Spinal cord (tissue), 9 donors: ENCODE measurements at regions not wholly inside any gene's neighbourhood (a gene's known extent, or its start where the extent isn't known, plus 50 kb on each side); places are given as distances from the start of the nearest gene placed in this dataset.
"Not testable (repeated sequence)": the region's sequence is repeated elsewhere in the genome, so short reads cannot be mapped to it uniquely, and the experiment has no call there.

ENCODE experiments used
- DNase-seq, 6 donors: peaks; one replicate each; pipeline versions ENCODE4 v3.0.0 to v3.0.0-alpha.2; 2013 to 2015; ENCODE audit warnings: low spot score in 6 of 6, low read depth in 4 of 6
- H3K27ac ChIP-seq: one replicate; pipeline ENCODE4 v1.5.1; 2013; ENCODE audit warnings: low read depth, low read length, control low read depth
- H3K27me3 ChIP-seq: one replicate; pipeline ENCODE4 v1.6.1; 2013; ENCODE audit warnings: low read length; ENCODE audit not compliant: control insufficient read depth, insufficient read depth
- H3K36me3 ChIP-seq: one replicate; pipeline ENCODE4 v1.6.1; 2013; ENCODE audit warnings: low read length; ENCODE audit not compliant: control insufficient read depth, insufficient read depth
- H3K4me1 ChIP-seq: one replicate; pipeline ENCODE4 v1.6.1; 2013; ENCODE audit warnings: low read length; ENCODE audit not compliant: control insufficient read depth, insufficient read depth
- H3K4me3 ChIP-seq: one replicate; pipeline ENCODE4 v1.5.1; 2013; ENCODE audit warnings: low read depth, low read length, control low read depth
- H3K9me3 ChIP-seq: one replicate; pipeline ENCODE4 v1.6.1; 2013; ENCODE audit warnings: low read length; ENCODE audit not compliant: control insufficient read depth, insufficient read depth
- WGBS: methylation state at CpG from one replicate; pipeline ENCODE4 v1.1.5; 2013; ENCODE audit warnings: missing lambda C conversion rate; ENCODE audit not compliant: insufficient coverage; 5-methylcytosine and 5-hydroxymethylcytosine counted together
- donor health status: healthy.

DNA sequence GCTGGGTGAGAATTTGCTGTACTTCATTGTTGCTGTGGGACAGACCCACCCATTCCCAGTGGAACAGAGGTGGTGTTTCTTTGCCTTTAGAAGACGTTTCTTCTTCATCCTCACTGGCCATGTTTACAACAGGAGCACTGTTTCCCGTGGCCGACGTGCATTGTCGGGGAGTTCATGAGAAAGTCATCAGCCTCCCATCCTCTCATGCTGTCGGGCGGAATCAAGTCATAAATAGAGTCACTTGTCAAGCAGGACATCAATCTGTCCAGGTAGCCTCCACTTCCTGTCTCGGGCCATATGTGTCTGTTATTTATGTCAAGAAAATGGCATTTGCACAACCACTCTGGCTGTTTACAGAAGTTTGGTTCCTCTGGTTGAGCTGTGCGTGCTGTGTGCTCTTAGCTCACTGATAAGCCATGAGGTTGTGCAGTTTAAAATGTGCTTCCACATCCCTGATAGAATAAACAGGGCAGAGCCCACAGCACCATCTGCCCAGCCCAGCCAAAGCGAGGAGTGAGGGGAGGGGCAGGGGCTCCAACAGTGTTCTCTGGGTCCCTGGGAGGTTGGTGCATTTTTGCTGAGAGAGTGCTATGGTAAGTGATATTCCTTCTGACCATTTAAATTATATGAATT, 401.9 kb upstream of the IRX2 start:
- H3K4me3 ChIP-seq = no peak overlapping the region
- H3K27ac ChIP-seq = no peak overlapping the region
- 35% methylated on average over 7 of the region's 10 CpGs for WGBS
- H3K9me3 ChIP-seq = no peaks in the 10 kb centered on the region
- H3K36me3 ChIP-seq = no peaks in the 10 kb centered on the region
- DNase-seq = no peak
- peaks cover 2% of the 10 kb centered on the region for H3K27me3 ChIP-seq
- peaks cover 3% of the 10 kb centered on the region for H3K4me1 ChIP-seq

DNA sequence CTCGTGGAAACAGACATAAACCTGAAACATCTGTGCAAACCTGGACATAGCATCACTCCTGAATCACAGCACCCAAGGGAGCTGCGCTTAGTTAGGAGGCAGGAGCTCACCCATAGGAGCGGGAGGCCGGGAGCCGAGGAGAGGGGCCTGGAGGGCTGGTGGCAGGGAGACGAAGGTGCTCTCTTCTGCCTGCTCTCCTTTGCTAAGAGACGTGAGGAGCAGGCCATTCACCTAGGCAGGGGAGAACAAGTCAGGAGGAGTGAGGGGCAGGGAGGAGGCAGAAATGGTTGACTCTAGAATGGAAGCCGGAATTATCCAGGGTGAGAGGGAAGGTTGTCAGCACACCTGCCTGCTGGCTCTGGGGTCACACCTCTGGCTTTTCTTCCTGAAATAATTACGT, 398.4 kb upstream of the IRX2 start:
- no peaks in the 10 kb centered on the region for H3K36me3 ChIP-seq
- no peak overlapping the region for H3K4me3 ChIP-seq
- no peaks in the 10 kb centered on the region for H3K27me3 ChIP-seq
- 91% methylated on average over 9 of the region's 9 CpGs for WGBS
- no peaks in the 10 kb centered on the region for H3K9me3 ChIP-seq
- H3K27ac ChIP-seq = no peak overlapping the region
- no peak for DNase-seq
- peaks cover 3% of the 10 kb centered on the region for H3K4me1 ChIP-seq

DNA sequence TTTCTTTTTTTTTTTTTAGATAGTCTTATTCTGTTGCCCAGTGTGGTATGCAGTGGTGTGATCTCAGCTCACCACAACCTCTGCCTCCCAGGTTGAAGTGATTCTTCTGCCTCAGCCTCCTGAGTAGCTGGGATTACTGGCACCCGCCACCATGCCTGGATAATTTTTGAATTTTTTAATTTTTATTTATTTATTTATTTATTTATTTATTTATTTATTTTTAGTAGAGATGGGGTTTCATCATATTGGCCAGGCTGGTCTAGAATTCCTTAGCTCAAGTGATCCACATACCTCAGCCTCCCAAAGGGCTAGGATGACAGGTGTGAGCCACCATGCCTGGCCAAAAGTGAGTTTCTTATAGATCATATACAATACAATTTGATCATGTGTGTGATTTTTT, 395.9 kb upstream of the IRX2 start:
- not testable (repeated sequence) for H3K36me3 ChIP-seq, DNase-seq, H3K4me3 ChIP-seq, H3K27me3 ChIP-seq, H3K9me3 ChIP-seq, H3K27ac ChIP-seq, H3K4me1 ChIP-seq
- WGBS = no CpG with 5 or more reads among the region's 1 CpG

DNA sequence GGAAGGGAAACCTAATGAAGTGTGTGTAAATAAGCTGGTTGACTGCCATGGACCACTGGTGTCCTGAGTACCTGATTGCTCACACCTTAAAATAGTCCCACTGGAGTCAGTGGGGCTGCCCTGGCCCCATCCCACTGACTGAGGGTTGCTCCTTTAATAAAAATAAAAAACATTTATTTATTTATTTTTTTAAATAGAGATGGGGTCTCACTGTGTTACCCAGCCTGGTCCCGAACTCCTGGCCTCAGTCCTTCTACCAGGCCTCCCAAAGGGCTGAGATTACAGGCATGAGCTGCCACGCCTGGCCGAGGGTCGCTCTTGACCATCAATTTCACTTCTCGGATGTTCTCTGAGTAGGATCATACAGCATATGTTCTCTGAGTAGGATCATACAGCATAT, 394.2 kb upstream of the IRX2 start:
- 100% methylated on average over 1 of the region's 5 CpGs for WGBS
- Histone ChIP-seq H3K4me1 (peaks cover 3% of the 10 kb centered on the region), H3K27ac (no peak overlapping the region), H3K27me3 (no peaks in the 10 kb centered on the region), H3K4me3 (no peak overlapping the region), H3K9me3 (no peaks in the 10 kb centered on the region), H3K36me3 (no peaks in the 10 kb centered on the region)
- no peak for DNase-seq

GRCh38 chr5:3143382-3143781, 391.9 kb upstream of the IRX2 start:
- 96% methylated on average over 10 of the region's 12 CpGs for WGBS
- no peak for DNase-seq
- Histone ChIP-seq H3K36me3 (no peaks in the 10 kb centered on the region), H3K27ac (no peak overlapping the region), H3K4me3 (no peak overlapping the region), H3K27me3 (no peaks in the 10 kb centered on the region), H3K4me1 (peaks cover 3% of the 10 kb centered on the region), H3K9me3 (no peaks in the 10 kb centered on the region)

- no peak for DNase-seq
- Histone ChIP-seq H3K9me3 (no peaks in the 10 kb centered on the region), H3K4me1 (peaks cover 3% of the 10 kb centered on the region), H3K27me3 (no peaks in the 10 kb centered on the region), H3K4me3 (no peak overlapping the region), H3K27ac (no peak overlapping the region), H3K36me3 (no peaks in the 10 kb centered on the region)
- WGBS = 68% methylated on average over 23 of the region's 25 CpGs
Observed at GRCh38 chr5:3142261-3143027, 391.0 kb upstream of the IRX2 start.

DNA sequence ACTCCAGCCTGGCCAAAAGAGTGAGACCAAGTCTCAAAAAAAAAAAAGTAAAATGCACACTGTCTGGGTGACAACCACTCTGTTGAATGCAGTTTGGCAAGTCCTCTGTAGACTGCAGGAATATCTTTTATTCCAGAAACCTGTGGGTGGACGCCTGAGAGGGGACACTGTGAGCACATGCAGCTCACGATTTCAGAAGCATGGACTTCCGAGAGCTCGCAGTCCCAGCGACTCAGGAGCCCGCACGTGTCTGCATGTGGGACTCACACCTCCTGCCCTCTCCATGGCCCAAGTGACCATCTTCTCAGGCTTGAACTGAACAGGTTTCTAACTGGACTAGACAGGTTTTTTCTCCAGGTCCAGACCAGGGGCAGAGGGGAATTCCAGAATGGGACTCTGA, 388.6 kb upstream of the IRX2 start:
- Histone ChIP-seq H3K27ac (no peak overlapping the region), H3K36me3 (no peaks in the 10 kb centered on the region), H3K9me3 (no peaks in the 10 kb centered on the region), H3K4me3 (no peak overlapping the region), H3K4me1 (peaks cover 3% of the 10 kb centered on the region), H3K27me3 (no peaks in the 10 kb centered on the region)
- DNase-seq = no peak
- WGBS = 92% methylated on average over 7 of the region's 7 CpGs

DNA sequence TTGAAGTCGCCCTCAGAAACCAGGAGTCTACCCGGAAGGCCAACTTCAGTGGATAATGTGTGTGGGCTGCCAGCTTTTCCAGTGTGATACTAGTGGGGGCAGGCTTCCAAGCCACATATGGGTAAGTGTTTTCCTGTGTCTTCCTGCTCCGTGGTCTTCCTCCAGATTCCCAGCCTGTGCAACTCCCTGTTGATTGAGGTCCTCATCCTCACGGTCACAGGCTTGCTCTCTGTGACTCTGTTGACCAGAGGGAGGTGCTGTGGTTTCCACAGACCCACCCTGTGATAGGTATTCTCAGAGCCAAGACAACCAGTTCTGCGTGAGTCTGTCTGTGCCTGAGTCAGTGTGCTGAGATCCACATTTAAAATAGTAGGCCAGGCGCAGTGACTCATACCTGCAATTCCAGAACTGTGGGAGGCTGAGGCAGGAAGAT, 388.0 kb upstream of the IRX2 start:
- Histone ChIP-seq H3K4me1 (peaks cover 3% of the 10 kb centered on the region), H3K27ac (no peak overlapping the region), H3K4me3 (no peak overlapping the region), H3K9me3 (no peaks in the 10 kb centered on the region), H3K27me3 (no peaks in the 10 kb centered on the region), H3K36me3 (no peaks in the 10 kb centered on the region)
- DNase-seq = no peak
- 80% methylated on average over 4 of the region's 6 CpGs for WGBS

GRCh38 chr5:3131161-3131560, 379.7 kb upstream of the IRX2 start:
- H3K27ac ChIP-seq = no peak overlapping the region
- 84% methylated on average over 4 of the region's 8 CpGs for WGBS
- H3K4me1 ChIP-seq = no peaks in the 10 kb centered on the region
- DNase-seq = no peak
- no peak overlapping the region for H3K4me3 ChIP-seq
- H3K9me3 ChIP-seq = no peaks in the 10 kb centered on the region
- H3K36me3 ChIP-seq = no peaks in the 10 kb centered on the region
- peaks cover 2% of the 10 kb centered on the region for H3K27me3 ChIP-seq

GRCh38 chr5:3129252-3129651, 377.8 kb upstream of the IRX2 start:
- no CpG with 5 or more reads among the region's 4 CpGs for WGBS
- no peak for DNase-seq
- H3K36me3 ChIP-seq = no peaks in the 10 kb centered on the region
- no peaks in the 10 kb centered on the region for H3K4me1 ChIP-seq
- H3K27ac ChIP-seq = no peak overlapping the region
- no peaks in the 10 kb centered on the region for H3K9me3 ChIP-seq
- H3K27me3 ChIP-seq = peaks cover 2% of the 10 kb centered on the region
- no peak overlapping the region for H3K4me3 ChIP-seq
